ENCODE measurements at regions not wholly inside any gene's neighbourhood (a gene's known extent, or its start where the extent isn't known, plus 50 kb on each side); places are given as distances from the start of the nearest gene placed in this dataset.
"Not testable (repeated sequence)": the region's sequence is repeated elsewhere in the genome, so short reads cannot be mapped to it uniquely, and the experiment has no call there.

- Mint-ChIP-seq H3K4me1 (peaks cover 22% of the 10 kb centered on the region), H3K27me3 (ENCODE audit: low read depth) (peaks cover 15% of the 10 kb centered on the region), H3K27ac (peak overlapping the region; percentile 13 to 56 (median 23)), H3K9me3 (no peaks in the 10 kb centered on the region), H3K36me3 (ENCODE audit: low read depth) (no peaks in the 10 kb centered on the region), H3K4me3 (peak overlapping the region; percentile 21 to 58 (median 48))
- no peak for TF ChIP-seq CTCF (IDR thresholded peaks at IDR 0.05; ENCODE audit: unreplicated experiment in 3 of 3)
Measured at GRCh38 chrX:10676235-10676957, 56.0 kb upstream of the MID1 start.

- H3K36me3 Mint-ChIP-seq (ENCODE audit: low read depth), result no peaks in the 10 kb centered on the region
- peak overlapping the region in 2 of 3 experiments; percentile 37 to 56 for H3K27ac Mint-ChIP-seq
- H3K4me3 Mint-ChIP-seq, result peak overlapping the region in 1 of 3 experiments; percentile 54
- no peak for TF ChIP-seq CTCF (IDR thresholded peaks at IDR 0.05; ENCODE audit: unreplicated experiment in 3 of 3)
- peaks cover 22% of the 10 kb centered on the region for H3K4me1 Mint-ChIP-seq
- H3K27me3 Mint-ChIP-seq (ENCODE audit: low read depth), result peaks cover 15% of the 10 kb centered on the region
- no peaks in the 10 kb centered on the region for H3K9me3 Mint-ChIP-seq
Measured at GRCh38 chrX:10677490-10677889, 57.1 kb upstream of the MID1 start.

GRCh38 chrX:10679387-10679786 is 59.0 kb upstream of the MID1 start:
- H3K4me3 Mint-ChIP-seq, result no peak overlapping the region
- peaks cover 22% of the 10 kb centered on the region for H3K4me1 Mint-ChIP-seq
- H3K36me3 Mint-ChIP-seq (ENCODE audit: low read depth), result no peaks in the 10 kb centered on the region
- no peak for TF ChIP-seq CTCF (IDR thresholded peaks at IDR 0.05; ENCODE audit: unreplicated experiment in 3 of 3)
- H3K27me3 Mint-ChIP-seq (ENCODE audit: low read depth), result peaks cover 15% of the 10 kb centered on the region
- no peaks in the 10 kb centered on the region for H3K9me3 Mint-ChIP-seq
- H3K27ac Mint-ChIP-seq, result no peak overlapping the region

- TF ChIP-seq CTCF (IDR thresholded peaks at IDR 0.05; ENCODE audit: unreplicated experiment in 3 of 3), result no peak
- Mint-ChIP-seq H3K4me1 (peaks cover 16% of the 10 kb centered on the region), H3K36me3 (ENCODE audit: low read depth) (no peaks in the 10 kb centered on the region), H3K4me3 (no peak overlapping the region), H3K9me3 (no peaks in the 10 kb centered on the region), H3K27ac (no peak overlapping the region), H3K27me3 (ENCODE audit: low read depth) (peaks cover 10% of the 10 kb centered on the region)
Measured at GRCh38 chrX:10681167-10681566, 60.8 kb upstream of the MID1 start.

GRCh38 chrX:10683631-10684030 is 63.2 kb upstream of the MID1 start:
- not testable (repeated sequence) for H3K36me3 Mint-ChIP-seq (ENCODE audit: low read depth); H3K4me3 Mint-ChIP-seq; H3K27ac Mint-ChIP-seq; H3K4me1 Mint-ChIP-seq; H3K27me3 Mint-ChIP-seq (ENCODE audit: low read depth); H3K9me3 Mint-ChIP-seq

GRCh38 chrX:10685923-10686595 is 65.7 kb upstream of the MID1 start:
- no peak overlapping the region for H3K4me3 Mint-ChIP-seq
- H3K36me3 Mint-ChIP-seq (ENCODE audit: low read depth), result peaks cover 3% of the 10 kb centered on the region
- H3K9me3 Mint-ChIP-seq, result peaks cover 12% of the 10 kb centered on the region
- H3K4me1 Mint-ChIP-seq, result no peaks in the 10 kb centered on the region
- H3K27me3 Mint-ChIP-seq (ENCODE audit: low read depth), result no peaks in the 10 kb centered on the region
- TF ChIP-seq CTCF (IDR thresholded peaks at IDR 0.05; ENCODE audit: unreplicated experiment in 3 of 3), result no peak
- H3K27ac Mint-ChIP-seq, result no peak overlapping the region

- H3K36me3 Mint-ChIP-seq (ENCODE audit: low read depth); H3K27me3 Mint-ChIP-seq (ENCODE audit: low read depth); H3K4me3 Mint-ChIP-seq; H3K27ac Mint-ChIP-seq; H3K4me1 Mint-ChIP-seq: not testable (repeated sequence)
- peaks cover 29% of the 10 kb centered on the region for H3K9me3 Mint-ChIP-seq
Measured at GRCh38 chrX:10691751-10692150, 71.4 kb upstream of the MID1 start.

Data from nephron (organoid).